Stimulated activated CD8-positive, alpha-beta memory T cell treated with anti-CD3 and anti-CD28 coated beads, Interleukin-12 subunit alpha, Interleukin-12 subunit beta, amount 100 ng/mL, for 24 hours (primary cell): ENCODE measurements at regions not wholly inside any gene's neighbourhood (a gene's known extent, or its start where the extent isn't known, plus 50 kb on each side); places are given as distances from the start of the nearest gene placed in this dataset.

ENCODE experiments used
- DNase-seq: peaks from one replicate; pipeline ENCODE4 v3.0.0-alpha.2; 2020; ENCODE audit errors: extremely low read depth

DNA sequence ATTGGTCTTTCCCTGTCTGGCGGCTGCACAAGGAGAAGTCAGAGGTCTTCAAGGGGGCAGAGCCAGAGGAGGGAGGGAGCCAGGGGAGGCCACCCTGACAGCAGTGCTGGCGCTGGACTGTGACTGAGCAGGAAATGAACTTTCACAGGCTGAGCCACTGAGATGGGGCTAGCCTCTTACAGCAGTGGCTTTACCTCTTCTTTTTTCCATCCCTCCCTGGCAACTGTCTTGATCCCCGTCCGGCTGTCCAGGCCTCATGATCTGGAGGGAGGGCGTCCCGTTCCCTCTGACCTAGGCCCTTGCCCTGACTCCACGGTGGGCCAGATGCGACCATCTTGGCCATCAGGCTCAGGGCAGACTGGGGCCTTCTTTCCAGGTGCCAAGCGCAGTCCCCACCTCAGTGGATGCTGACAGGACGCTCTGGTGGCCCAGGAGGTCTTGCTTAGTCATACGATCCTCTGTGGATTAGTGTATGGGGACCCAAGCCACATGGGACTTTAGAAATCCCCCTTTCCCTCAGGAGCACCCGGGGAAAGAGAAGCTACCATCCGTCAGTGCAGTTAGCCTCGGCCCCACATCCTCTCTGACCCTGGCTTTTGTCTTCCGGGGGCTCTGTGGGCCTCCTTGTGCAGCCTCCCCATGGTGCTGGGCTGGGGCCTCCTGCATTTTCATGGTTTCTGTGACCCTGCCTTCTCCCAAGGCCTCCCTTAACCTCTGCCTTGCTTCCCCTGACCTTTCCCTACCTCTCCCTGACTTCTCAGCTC lies 57.4 kb upstream of the CCDC167 start:
- DNase-seq, result no peak

GRCh38 chr6:37555040-37555781 lies 55.5 kb upstream of the CCDC167 start:
- DNase-seq, result no peak

- DNase-seq, result no peak
Observed at GRCh38 chr6:37554480-37554819, 54.8 kb upstream of the CCDC167 start.

DNA sequence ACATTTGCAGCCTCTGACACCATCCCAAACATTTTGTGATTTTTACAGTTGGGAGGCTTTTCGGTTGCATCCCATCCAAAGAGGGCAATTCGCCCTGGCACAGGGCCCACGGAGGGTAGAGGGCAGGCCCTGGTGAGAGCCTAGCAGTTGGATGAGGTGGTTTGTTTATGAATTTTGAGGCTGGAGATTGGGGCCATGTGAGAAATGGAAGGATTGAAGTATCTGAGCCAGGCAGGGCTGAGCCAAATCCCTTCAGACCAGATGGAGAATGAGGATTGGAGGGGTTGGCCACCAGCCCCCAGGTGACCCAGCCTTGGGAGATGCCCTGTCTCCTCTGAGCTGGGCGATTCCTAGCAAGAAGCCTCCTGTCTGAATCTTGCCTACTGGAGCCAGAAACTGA lies 52.6 kb upstream of the CCDC167 start:
- DNase-seq, result no peak

GRCh38 chr6:37551867-37552266 lies 52.2 kb upstream of the CCDC167 start:
- no peak for DNase-seq

DNA sequence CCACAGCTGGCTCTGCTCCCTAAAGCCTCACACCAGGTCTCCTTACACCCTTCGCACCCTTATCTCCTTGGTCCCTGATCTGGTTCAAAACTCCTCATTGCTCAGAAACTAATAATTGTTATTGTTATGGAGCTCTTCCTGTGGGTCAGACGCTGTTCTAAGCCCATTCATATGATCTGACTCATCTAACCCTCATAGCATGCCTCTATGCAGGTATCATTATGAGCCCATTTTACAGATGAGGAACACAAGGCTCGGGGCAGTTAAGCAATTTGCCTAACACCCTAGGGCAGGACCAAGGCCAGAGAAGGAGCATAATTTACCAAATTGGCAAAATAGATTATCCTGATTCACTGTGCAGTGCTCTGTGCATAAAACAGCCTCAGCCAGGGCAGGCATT lies 51.8 kb upstream of the CCDC167 start:
- DNase-seq, result no peak

GRCh38 chr6:37551002-37551401 lies 51.3 kb upstream of the CCDC167 start:
- no peak for DNase-seq

DNA sequence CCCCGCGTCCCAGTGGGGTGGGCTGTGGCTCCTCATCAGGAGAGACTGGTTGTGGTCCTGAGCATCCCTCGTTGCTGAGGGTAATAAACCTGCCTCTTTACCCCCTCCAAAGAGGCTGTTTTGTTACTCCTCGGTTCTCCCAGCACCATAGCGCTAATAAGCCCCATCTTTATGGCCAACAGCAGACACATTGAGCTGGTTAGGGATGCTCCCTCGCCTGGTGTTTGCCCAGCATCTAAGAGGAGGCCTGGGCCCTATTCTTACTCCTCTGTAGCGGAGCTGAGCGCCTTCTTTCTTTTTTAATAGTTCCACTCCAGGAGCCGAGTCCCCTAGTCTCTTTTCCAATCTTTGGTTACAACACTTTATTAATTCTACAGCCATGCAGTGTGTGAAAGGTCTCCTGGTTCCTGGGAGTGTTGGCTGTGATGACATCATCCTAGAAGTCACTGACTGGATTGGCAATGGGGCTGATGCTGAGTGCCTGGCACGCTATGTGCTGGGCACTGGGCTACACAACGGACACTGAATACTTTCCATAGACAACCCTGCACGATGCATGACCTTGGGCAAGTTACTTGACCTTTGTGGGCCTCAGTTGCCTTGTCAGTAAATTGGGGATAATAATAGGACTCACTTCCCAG lies 50.6 kb upstream of the CCDC167 start:
- no peak for DNase-seq

GRCh38 chr6:37549558-37549957 lies 49.9 kb upstream of the CCDC167 start:
- no peak for DNase-seq
